ENCODE measurements at regions not wholly inside any gene's neighbourhood (a gene's known extent, or its start where the extent isn't known, plus 50 kb on each side); places are given as distances from the start of the nearest gene placed in this dataset.

GRCh38 chr5:9831823-9832222 lies 201.7 kb upstream of the TAS2R1 start:
- WGBS (ENCODE audit: insufficient coverage), result no CpG with 5 or more reads among the region's 6 CpGs
- no peak overlapping the region for H3K9ac ChIP-seq (ENCODE audit: low read length)
- ChIA-PET POLR2A (no interaction called here), CTCF (no interaction called here)
- H3K36me3 ChIP-seq (replicated peaks in 1 of 2; ENCODE audit: control extremely low read depth in 1 of 2, control insufficient read depth in 1 of 2, extremely low read depth in 1 of 2, insufficient read depth in 2 of 2, low read length in 1 of 2), result no peaks in the 10 kb centered on the region
- DNase-seq (no peak), ATAC-seq (ENCODE audit: low read depth) (no peak)
- no peak overlapping the region for H3K27ac Mint-ChIP-seq
- H2AFZ ChIP-seq (ENCODE audit: insufficient read depth, low read depth, low read length, poor library complexity, severe bottlenecking), result no peak overlapping the region
- intact Hi-C loops (cut with micrococcal nuclease), result no loop called here
- peaks cover 3% of the 10 kb centered on the region for H3K9me3 Mint-ChIP-seq (ENCODE audit: insufficient read depth)
- H3K9me3 ChIP-seq (ENCODE audit: control extremely low read depth in 1 of 3, control insufficient read depth in 2 of 3, insufficient read depth in 1 of 3, low read length in 2 of 3), result peaks cover 0 to 4% (median 0%) of the 10 kb centered on the region in 3 donors
- no peak overlapping the region for H3K27ac ChIP-seq (ENCODE audit: low read length in 2 of 2)
- no peaks in the 10 kb centered on the region for H3K4me1 Mint-ChIP-seq
- no peak for TF ChIP-seq EZH2 (IDR thresholded peaks at IDR 0.05; ENCODE audit: borderline replicate concordance, insufficient read depth, low read depth, low read length, poor library complexity, severe bottlenecking)
- TF ChIP-seq, protein P1, sequence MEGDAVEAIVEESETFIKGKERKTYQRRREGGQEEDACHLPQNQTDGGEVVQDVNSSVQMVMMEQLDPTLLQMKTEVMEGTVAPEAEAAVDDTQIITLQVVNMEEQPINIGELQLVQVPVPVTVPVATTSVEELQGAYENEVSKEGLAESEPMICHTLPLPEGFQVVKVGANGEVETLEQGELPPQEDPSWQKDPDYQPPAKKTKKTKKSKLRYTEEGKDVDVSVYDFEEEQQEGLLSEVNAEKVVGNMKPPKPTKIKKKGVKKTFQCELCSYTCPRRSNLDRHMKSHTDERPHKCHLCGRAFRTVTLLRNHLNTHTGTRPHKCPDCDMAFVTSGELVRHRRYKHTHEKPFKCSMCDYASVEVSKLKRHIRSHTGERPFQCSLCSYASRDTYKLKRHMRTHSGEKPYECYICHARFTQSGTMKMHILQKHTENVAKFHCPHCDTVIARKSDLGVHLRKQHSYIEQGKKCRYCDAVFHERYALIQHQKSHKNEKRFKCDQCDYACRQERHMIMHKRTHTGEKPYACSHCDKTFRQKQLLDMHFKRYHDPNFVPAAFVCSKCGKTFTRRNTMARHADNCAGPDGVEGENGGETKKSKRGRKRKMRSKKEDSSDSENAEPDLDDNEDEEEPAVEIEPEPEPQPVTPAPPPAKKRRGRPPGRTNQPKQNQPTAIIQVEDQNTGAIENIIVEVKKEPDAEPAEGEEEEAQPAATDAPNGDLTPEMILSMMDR (IDR thresholded peaks at IDR 0.05), result no peak
- no peak overlapping the region for H3K4me3 ChIP-seq (ENCODE audit: control extremely low read depth in 1 of 5, extremely low read depth in 1 of 5, insufficient read depth in 1 of 5, low read depth in 2 of 5, low read length in 4 of 5)
- H3K4me3 Mint-ChIP-seq, result no peak overlapping the region
- H4K20me1 ChIP-seq (ENCODE audit: control insufficient read depth, insufficient read depth, low read length, poor library complexity, severe bottlenecking), result no peaks in the 10 kb centered on the region
- no peaks in the 10 kb centered on the region for H3K27me3 ChIP-seq (replicated peaks in 1 of 4; ENCODE audit: control extremely low read depth in 1 of 4, control insufficient read depth in 3 of 4, insufficient read depth in 4 of 4, low read length in 3 of 4)
- no peak overlapping the region for H3K4me2 ChIP-seq (replicated peaks; ENCODE audit: low read depth, low read length, poor library complexity, severe bottlenecking)
- H3K79me2 ChIP-seq (ENCODE audit: control insufficient read depth, insufficient read depth, low read length), result no peaks in the 10 kb centered on the region
- no peaks in the 10 kb centered on the region for H3K4me1 ChIP-seq (ENCODE audit: control insufficient read depth in 2 of 2, insufficient read depth in 2 of 2, low read length in 2 of 2)
- H3K27me3 Mint-ChIP-seq, result no peaks in the 10 kb centered on the region

DNA sequence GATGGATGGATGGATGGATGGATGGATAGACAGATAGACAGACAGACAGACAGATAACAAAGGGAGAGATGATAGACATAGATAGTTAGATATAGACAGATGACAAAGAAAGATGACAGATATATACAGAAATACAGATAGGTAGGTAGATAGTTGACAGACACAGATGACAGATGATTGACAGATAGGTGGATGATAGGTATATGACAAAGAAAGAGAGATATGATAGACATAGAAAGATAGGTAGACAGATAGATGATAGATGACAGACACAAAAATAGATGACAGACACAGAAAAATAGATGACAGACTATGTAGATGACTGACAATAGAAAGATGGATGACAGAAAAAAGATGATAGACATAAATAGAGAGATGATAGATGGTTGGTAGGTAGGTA lies 200.0 kb upstream of the TAS2R1 start:
- Histone ChIP-seq H3K4me1 (ENCODE audit: control insufficient read depth in 2 of 2, insufficient read depth in 2 of 2, low read length in 2 of 2) (no peaks in the 10 kb centered on the region), H3K9ac (ENCODE audit: low read length) (no peak overlapping the region), H4K20me1 (ENCODE audit: control insufficient read depth, insufficient read depth, low read length, poor library complexity, severe bottlenecking) (no peaks in the 10 kb centered on the region), H3K27ac (ENCODE audit: low read length in 2 of 2) (no peak overlapping the region), H3K4me3 (ENCODE audit: control extremely low read depth in 1 of 5, extremely low read depth in 1 of 5, insufficient read depth in 1 of 5, low read depth in 2 of 5, low read length in 4 of 5) (no peak overlapping the region), H3K79me2 (ENCODE audit: control insufficient read depth, insufficient read depth, low read length) (no peaks in the 10 kb centered on the region), H3K36me3 (replicated peaks in 1 of 2; ENCODE audit: control extremely low read depth in 1 of 2, control insufficient read depth in 1 of 2, extremely low read depth in 1 of 2, insufficient read depth in 2 of 2, low read length in 1 of 2) (no peaks in the 10 kb centered on the region), H3K4me2 (replicated peaks; ENCODE audit: low read depth, low read length, poor library complexity, severe bottlenecking) (no peak overlapping the region), H3K27me3 (replicated peaks in 1 of 4; ENCODE audit: control extremely low read depth in 1 of 4, control insufficient read depth in 3 of 4, insufficient read depth in 4 of 4, low read length in 3 of 4) (no peaks in the 10 kb centered on the region), H3K9me3 (ENCODE audit: control extremely low read depth in 1 of 3, control insufficient read depth in 2 of 3, insufficient read depth in 1 of 3, low read length in 2 of 3) (no peaks in the 10 kb centered on the region), H2AFZ (ENCODE audit: insufficient read depth, low read depth, low read length, poor library complexity, severe bottlenecking) (no peak overlapping the region)
- no peak overlapping the region for H3K4me3 Mint-ChIP-seq
- DNase-seq (no peak), ATAC-seq (ENCODE audit: low read depth) (no peak)
- no peaks in the 10 kb centered on the region for H3K27me3 Mint-ChIP-seq
- ChIA-PET CTCF (no interaction called here), POLR2A (no interaction called here)
- TF ChIP-seq, protein P1 (IDR thresholded peaks at IDR 0.05), result no peak
- no peak for TF ChIP-seq EZH2 (IDR thresholded peaks at IDR 0.05; ENCODE audit: borderline replicate concordance, insufficient read depth, low read depth, low read length, poor library complexity, severe bottlenecking)
- intact Hi-C loops (cut with micrococcal nuclease), result no loop called here
- no peak overlapping the region for H3K27ac Mint-ChIP-seq
- no peaks in the 10 kb centered on the region for H3K4me1 Mint-ChIP-seq
- H3K9me3 Mint-ChIP-seq (ENCODE audit: insufficient read depth), result no peaks in the 10 kb centered on the region

Data from B cell (primary cell).